ENCODE measurements at regions not wholly inside any gene's neighbourhood (a gene's known extent, or its start where the extent isn't known, plus 50 kb on each side); places are given as distances from the start of the nearest gene placed in this dataset.

- TF ChIP-seq SP1 (IDR thresholded peaks at IDR 0.05; ENCODE audit: low read depth, low read length), result no peak
These were observed 164.9 kb upstream of the NEBL start (continued) for GRCh38 chr10:21061982-21062381.

DNA sequence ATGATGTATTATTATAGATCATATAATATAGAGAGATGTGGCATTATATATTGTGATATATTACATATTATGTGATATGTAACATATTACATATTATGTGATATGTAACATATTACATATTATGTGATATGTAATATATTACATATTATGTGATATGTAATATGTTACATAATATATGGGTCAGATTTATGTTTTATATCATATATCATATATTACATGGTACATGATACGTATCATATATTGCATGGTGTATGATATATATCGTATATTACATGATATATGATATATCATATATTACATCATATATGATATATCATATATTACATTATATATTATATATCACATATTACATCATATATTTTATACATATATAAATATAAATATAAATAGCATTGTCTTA lies 164.1 kb upstream of the NEBL start:
- no peak overlapping the region for H2BK120ac ChIP-seq (replicated peaks; ENCODE audit: low read depth, low read length)
- no peaks in the 10 kb centered on the region for H4K20me1 ChIP-seq (replicated peaks in 1 of 2; ENCODE audit: control insufficient read depth in 1 of 2, insufficient read depth in 2 of 2, low read length in 2 of 2)
- ChIA-PET CTCF (ENCODE audit: partially characterized antibody) (no interaction called here), POLR2A (ENCODE audit: partially characterized antibody) (no interaction called here)
- H3K27ac ChIP-seq (ENCODE audit: low read depth, low read length), result no peak overlapping the region
- H3K79me1 ChIP-seq (ENCODE audit: low read depth, low read length), result no peaks in the 10 kb centered on the region
- 90% methylated on average over 2 of the region's 2 CpGs; no CpG with 5 or more reads in 1 of the 2 experiments for WGBS, 2 experiments (ENCODE audit: extremely low coverage in 1 of 2, insufficient coverage in 1 of 2, insufficient read length in 1 of 2, insufficient replicate concordance in 2 of 2, low coverage in 1 of 2, low lambda C conversion rate in 2 of 2, missing lambda C conversion rate in 1 of 2)
- H3K27me3 ChIP-seq (replicated peaks in 1 of 4; ENCODE audit: control insufficient read depth in 3 of 4, extremely low read depth in 1 of 4, insufficient read depth in 3 of 4, low read length in 3 of 4), result no peaks in the 10 kb centered on the region
- H2BK15ac ChIP-seq (ENCODE audit: low read length), result no peak overlapping the region
- H4K5ac ChIP-seq (ENCODE audit: insufficient read length, low read depth, low read length), result no peak overlapping the region
- no peak overlapping the region for H3K4me2 ChIP-seq (ENCODE audit: insufficient read depth in 1 of 2, low read depth in 2 of 2, low read length in 2 of 2)
- no peak overlapping the region for H3K9ac ChIP-seq (replicated peaks in 1 of 4; ENCODE audit: extremely low read depth in 1 of 4, low read depth in 3 of 4, low read length in 3 of 4)
- H3K56ac ChIP-seq (replicated peaks; ENCODE audit: insufficient read length, low read depth, low read length), result no peak overlapping the region
- H3K23ac ChIP-seq (ENCODE audit: insufficient read length), result no peak overlapping the region
- no peak overlapping the region for H3K14ac ChIP-seq (ENCODE audit: insufficient read length)
- H3K18ac ChIP-seq (ENCODE audit: extremely low read depth, low read length), result no peak overlapping the region
- no peak overlapping the region for H3K4ac ChIP-seq (replicated peaks; ENCODE audit: insufficient read length, low read depth, low read length)
- no peak overlapping the region for H2BK20ac ChIP-seq (ENCODE audit: low read length)
- no peak overlapping the region for H2BK12ac ChIP-seq (ENCODE audit: low read depth, low read length)
- DNase-seq (ENCODE audit: low read depth in 1 of 2, low spot score in 2 of 2), result no peak
- no peak overlapping the region for H2AK5ac ChIP-seq (ENCODE audit: low read depth, low read length)
- no peak overlapping the region for H2BK5ac ChIP-seq (ENCODE audit: low read depth, low read length)
- no peak overlapping the region for H4K8ac ChIP-seq (ENCODE audit: extremely low read depth, insufficient read depth, low read length)
- H3K23me2 ChIP-seq (ENCODE audit: low read depth, low read length), result no peaks in the 10 kb centered on the region
- H3K79me2 ChIP-seq (ENCODE audit: control insufficient read depth in 1 of 2, insufficient read depth in 2 of 2, low read length in 2 of 2), result no peaks in the 10 kb centered on the region
- no peaks in the 10 kb centered on the region; a peak in 1 of 8 replicates for H3K36me3 ChIP-seq (ENCODE audit: control insufficient read depth in 2 of 4, insufficient read depth in 4 of 4, low read length in 3 of 4)
- no peak overlapping the region for H3K4me3 ChIP-seq (ENCODE audit: extremely low read depth in 1 of 4, insufficient read depth in 2 of 4, low read depth in 3 of 4, low read length in 4 of 4)
- peaks cover 5 to 6% of the 10 kb centered on the region in 2 experiments; a peak in 2 of 4 replicates for H3K9me3 ChIP-seq (ENCODE audit: insufficient read depth in 2 of 2, low read depth in 1 of 2, low read length in 1 of 2)
- H3K4me1 ChIP-seq (replicated peaks in 1 of 4; ENCODE audit: control insufficient read depth in 3 of 4, insufficient read depth in 4 of 4, low read length in 3 of 4), result no peaks in the 10 kb centered on the region; a peak in 2 of 7 replicates
- H2AFZ ChIP-seq (ENCODE audit: low read length), result no peak overlapping the region
- H4K91ac ChIP-seq (replicated peaks; ENCODE audit: insufficient read length, low read length), result no peak overlapping the region
- FAIRE-seq, result no peak
- TF ChIP-seq TBP (IDR thresholded peaks at IDR 0.05; ENCODE audit: low read depth, low read length), result no peak
- no peak for TF ChIP-seq CREB1 (IDR thresholded peaks at IDR 0.05)
- no peak for TF ChIP-seq HDAC2 (IDR thresholded peaks at IDR 0.05; ENCODE audit: borderline replicate concordance in 1 of 2, low read depth in 2 of 2, low read length in 2 of 2)
- TF ChIP-seq JUN (IDR thresholded peaks at IDR 0.05; ENCODE audit: low read depth, low read length), result no peak
- no peak for TF ChIP-seq PHF8 (conservative IDR thresholded peaks at IDR 0.05; ENCODE audit: low read depth, low read length)
- TF ChIP-seq EZH2 (IDR thresholded peaks at IDR 0.05; ENCODE audit: low read depth, low read length, severe bottlenecking), result no peak
- no peak for TF ChIP-seq KDM4A (IDR thresholded peaks at IDR 0.05; ENCODE audit: low read depth, low read length, severe bottlenecking)
- no peak for TF ChIP-seq NANOG (IDR thresholded peaks at IDR 0.05; ENCODE audit: insufficient read depth, low read depth, low read length, poor library complexity, severe bottlenecking)
- no peak for TF ChIP-seq SP4 (IDR thresholded peaks at IDR 0.05; ENCODE audit: low read length)
- TF ChIP-seq SIRT6 (IDR thresholded peaks at IDR 0.05; ENCODE audit: low read length), result no peak
